OCI-M2 (cell line): ENCODE measurements at regions not wholly inside any gene's neighbourhood (a gene's known extent, or its start where the extent isn't known, plus 50 kb on each side); places are given as distances from the start of the nearest gene placed in this dataset.
"Not testable (repeated sequence)": the region's sequence is repeated elsewhere in the genome, so short reads cannot be mapped to it uniquely, and the experiment has no call there.

Experiments used
- DNase-seq: peaks from one replicate; lab custom pipeline; 2025; ENCODE audit not compliant: unreplicated experiment; lab: John Stamatoyannopoulos, UW

DNA sequence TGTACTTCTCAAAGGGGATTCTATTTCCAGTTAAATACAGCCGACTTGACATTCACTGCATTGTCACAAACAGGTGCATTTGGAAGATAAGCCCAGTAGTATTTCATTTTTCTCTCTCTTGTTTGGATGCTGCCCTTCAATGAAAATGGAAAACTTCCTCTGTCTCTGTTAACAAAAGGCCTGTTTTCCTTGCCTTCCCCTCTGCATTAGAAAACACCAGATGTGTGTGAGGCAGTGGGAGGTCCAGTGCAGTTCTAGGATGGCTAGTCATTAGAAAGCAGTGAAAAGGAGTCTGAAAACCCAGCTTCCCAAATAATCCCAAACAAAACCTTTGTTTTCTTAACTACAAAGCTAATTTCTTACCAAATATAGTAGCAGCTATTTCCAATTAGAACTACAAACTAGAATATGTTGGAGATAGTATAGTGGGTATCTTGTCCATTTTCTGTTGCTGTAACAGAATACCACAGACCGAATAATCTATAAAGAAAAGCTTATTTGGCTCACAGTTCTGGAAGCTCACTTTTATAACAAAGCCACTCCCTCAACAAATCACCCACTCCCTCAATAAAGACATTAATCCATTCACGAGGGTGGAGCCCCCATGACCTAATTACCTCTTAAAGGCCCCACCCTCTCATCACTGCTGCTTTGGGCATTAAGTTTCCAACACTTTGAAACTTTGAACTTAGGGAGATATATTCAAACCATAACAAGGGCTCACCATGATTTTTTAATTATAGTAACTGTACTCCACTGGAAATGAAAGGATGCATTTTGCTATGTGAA is 452.1 kb upstream of the RPS6KA3 start:
- DNase-seq: no peak

DNA sequence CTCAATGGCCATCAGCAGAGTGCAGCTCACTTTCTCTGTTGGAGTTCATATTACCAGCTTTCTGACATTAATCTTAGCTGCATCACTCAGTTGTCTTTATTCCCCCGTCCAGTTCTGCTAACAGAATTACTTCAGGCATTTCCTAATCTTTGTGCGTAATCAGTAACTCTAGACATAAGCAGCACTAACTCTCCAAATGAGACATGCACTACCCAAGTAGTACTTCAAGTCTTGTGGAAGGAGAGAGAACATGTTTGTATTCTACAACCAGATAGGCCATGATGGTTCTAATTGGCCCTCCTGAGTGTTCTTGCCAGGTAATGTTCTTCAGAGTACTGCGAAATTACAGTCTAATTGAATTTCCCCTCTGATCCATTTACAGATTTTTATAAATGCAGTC is 448.5 kb upstream of the RPS6KA3 start:
- no peak for DNase-seq

DNA sequence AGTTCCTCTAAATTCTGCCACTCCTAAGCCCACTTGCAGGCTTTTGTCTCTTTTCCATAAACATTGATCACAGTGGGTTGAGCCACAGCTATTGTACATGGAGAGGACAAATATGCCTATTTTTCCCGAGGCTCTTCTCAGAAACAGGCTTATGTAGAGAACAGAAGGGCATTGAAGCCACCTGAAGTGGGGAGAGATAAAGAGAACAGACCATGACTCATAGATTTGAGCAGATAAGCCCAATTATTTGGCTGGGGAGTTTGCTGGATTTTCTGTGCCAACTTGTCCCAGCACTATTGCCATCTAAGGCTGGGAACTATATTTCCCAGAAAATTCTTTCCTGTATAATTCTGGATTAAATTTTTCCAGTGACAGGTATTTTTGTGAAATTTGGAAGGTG is 446.1 kb upstream of the RPS6KA3 start:
- no peak for DNase-seq

DNA sequence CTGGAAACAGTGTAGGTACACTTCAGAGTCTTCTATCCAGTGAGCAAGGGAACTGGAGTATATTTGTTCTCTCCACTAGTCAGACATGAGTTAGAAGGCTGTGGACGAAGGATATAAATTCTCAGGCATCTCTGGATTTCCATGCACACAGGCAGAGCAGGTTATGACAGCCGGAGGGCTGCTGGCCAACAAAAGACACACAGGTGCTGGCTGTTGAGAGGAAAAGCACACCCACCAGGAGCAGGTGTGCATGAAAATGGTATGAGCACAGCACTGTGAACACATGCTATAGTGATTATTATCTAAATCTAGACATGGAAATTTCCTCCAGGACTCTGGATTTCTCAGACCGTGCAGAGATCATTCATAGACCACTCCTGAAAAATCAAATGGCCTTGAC is 444.7 kb upstream of the RPS6KA3 start:
- no peak for DNase-seq

DNA sequence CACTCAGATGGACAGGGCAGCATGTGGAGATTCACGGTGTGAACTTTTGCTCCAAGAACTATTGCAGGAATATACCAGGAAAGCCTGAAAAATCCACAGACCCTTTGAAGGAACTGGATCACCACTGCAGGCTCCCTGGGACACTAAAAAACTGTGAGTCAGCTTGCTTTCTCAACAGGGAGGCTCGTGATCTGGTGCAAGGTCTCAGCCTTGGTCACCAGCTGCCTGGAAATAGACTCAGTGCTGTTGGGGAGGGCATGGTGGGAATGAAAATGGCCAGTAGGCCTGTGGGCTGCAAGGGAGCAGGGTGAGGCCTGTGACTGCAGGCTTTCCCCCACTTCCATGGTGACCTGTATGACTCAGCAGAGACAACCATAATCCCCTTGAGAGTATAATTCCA is 426.4 kb upstream of the RPS6KA3 start:
- no peak for DNase-seq

DNA sequence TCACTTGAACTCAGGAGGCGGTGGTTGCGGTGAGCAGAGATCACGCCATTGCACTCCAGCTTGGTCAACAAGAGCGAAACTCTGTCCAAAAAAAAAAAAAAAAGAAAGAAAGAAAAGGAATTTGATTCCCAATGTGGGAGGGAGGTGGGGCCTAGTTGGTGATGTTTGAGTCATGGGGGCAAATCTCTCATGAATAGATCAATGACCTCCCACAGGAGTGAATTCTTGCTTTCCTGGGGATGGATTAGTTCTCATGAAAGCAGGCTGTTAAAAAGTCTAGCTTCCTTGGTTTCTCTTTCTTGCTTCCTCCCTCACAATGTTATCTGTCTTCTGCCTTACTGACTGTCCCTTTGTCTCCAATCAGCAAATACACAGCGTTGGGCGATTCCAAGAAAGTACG is 419.5 kb upstream of the RPS6KA3 start:
- no peak for DNase-seq

DNA sequence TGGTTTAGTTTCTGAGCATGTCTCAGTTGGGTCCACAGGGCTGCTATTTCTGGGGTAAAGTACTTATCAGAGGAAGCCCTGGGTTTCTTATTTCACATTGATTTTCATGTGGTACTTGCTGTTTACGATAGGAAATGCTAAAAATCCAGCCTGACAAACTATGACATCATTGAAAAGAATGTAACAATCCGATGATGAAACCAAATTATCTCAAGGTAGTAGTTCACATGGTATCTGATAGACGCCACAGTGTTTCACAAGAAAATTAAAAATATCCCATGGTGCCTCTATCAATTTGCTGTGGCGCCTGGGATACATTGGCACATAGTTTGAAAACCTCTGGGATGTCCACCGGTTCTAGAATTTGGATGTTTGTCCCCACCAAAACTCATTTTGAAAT is 418.9 kb upstream of the RPS6KA3 start:
- DNase-seq: no peak

DNA sequence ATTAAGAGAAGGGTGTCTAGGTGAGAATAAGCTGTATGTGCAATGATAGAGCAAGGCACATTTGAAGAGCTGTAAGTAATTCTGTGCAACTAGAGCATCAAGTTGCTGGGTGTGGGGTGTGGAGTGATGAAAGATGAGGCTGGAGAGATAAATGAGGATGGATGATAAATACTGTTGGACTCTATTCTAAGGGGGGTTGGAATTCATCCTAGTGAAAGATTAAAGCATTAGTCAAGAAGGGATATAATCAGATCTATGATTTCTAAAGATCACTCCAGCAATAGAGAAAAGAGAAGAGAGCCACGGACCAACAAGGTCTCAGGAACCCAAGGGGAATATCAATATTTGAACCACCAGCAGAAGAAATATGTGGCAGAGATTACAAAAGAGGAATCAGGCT is 415.0 kb upstream of the RPS6KA3 start:
- DNase-seq: no peak

DNA sequence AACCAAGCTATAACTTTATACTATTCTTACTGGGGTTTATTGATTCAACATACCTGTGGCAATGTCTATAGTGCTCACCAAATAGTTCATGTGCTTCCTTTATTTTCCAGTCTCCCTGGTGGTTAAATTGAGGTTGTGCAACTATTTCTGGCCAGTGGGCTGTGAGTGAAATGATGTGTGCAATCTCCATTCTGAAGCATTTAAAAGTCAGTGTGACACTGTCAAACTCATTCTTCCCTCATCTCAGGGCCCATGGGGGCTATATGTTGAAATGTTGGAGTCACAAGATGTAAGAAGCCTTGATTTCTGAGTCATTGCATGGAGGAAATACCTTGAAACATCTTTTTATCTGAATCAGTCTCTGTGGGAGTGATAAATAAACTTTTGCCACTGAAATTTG is 414.3 kb upstream of the RPS6KA3 start:
- DNase-seq: no peak

DNA sequence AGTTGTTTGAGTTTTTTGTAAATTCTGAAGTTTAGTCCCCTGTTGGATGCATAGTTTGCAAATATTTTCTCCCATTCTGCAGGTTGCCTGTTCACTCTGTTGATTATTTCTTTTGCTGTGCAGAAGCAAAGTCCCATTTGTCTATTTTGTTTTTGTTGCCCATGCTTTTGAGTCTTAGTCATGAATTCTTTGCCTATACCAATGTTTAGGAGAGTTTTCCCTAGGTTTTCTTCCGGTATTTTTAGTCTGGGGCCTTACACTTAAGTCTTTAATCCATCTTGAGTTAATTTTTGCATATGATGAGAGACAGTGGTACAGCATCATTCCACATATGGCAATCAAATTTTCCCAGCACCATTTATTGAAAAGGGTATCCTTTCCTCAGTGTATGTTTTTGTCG is 405.8 kb upstream of the RPS6KA3 start:
- DNase-seq: no peak

DNA sequence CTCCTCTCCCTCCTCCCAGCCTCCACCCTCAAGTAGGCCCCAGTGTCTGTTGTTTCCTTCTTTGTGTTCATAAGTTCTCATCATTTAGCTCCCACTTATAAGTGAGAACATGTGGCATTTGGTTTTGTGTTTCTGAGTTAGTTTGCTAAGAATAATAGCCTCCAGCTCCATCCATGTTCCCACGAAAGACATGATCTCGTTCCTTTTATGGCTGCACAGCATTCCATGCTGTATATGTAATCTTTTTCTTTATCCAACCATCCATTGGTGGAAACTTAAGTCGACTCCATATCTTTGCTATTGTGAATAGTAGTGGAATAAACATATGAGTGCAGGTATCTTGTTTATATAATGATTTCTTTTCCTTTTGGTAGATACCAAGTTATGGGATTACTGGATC is 405.0 kb upstream of the RPS6KA3 start:
- not testable (repeated sequence) for DNase-seq

DNA sequence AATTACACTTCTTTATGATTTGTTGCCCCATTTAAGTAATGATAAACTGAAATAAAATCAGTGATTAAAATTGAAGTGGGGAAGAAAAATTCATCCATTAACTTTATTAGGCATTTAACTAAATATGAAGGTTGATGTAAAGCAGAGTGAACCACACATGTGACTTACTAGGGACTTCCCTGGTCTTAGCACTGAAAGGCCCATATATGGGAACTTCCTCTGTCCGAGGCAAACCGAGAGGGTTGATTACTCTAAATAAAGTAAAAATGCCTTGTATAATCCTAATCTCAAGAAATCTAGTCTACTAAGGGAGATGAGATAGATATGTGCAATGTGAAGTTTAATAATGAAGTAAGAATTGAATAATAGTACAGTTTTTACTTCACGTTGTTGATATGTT is 403.9 kb upstream of the RPS6KA3 start:
- no peak for DNase-seq

DNA sequence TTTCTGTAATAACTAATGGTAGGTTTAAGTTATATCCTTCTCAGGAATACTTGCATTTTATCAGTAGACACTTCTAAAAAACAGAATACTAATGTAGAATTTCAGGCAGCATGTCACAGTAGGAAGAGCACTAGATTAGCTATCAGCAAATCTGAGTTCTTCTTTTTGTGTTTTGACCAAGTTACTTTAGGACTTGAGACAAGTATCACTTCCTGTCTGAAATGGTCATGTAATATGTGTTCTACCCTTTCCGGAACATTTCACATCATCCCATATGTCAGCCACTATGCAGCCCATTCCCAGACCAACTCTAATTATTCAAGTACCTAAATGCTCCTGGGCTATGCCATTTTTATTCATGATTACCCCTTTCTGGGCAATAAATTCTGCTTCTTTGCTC is 401.8 kb upstream of the RPS6KA3 start:
- DNase-seq: no peak

DNA sequence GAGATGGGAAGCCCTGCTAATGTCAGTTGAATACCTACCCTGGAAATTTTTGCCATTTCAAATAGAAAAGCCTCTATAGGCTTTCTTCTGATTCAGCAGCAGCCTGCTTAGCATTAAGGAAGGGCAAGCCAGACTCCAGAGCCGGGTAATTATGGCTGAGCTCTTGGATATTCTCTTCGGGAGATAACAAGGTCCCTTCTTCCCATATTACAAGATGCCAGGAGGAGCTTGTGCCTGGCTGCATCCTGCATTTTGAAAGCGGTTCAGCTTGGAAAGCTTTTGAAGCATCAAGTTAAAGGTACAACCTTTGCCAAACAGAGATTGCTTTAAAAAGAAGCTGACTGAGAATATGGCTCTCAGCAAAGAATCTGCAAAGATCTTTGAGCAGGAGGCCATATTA is 399.6 kb upstream of the RPS6KA3 start:
- no peak for DNase-seq

DNA sequence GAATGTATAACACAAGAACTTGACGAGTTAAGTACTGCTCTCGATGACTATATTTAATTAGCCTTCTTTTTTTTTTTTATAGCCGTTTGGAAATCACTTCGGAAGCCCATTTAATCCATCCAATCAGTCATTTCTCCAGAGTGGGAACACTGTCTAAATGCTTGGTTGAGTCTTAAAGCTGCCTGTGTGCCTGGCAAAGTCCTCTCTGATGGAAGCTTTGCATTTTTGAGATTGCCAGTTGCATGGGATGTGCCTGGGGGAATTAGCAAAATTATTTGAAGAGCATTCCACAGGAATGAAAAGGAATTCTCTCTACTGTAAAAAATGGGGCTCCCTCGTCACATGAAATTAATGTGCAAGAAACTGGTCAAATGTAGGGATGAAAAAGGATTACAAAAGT is 398.8 kb upstream of the RPS6KA3 start:
- DNase-seq: no peak

DNA sequence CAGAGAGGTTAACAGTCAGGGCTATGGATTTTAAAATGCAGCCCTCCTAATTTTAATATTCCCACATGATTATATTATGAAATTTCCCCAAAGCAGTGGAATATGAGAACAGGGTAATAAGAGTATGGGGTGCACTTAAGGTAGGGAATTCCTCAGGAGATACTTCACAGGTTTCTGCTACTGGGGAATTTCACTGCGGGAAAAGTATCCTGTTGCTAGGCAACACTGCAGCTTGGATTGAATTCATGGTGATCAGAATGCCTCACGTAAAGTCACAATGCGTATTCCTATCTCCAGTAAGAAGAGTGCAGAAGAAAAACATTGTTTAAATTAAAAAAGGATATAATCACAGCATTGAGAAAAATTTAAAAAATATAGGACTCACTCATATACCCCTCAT is 398.1 kb upstream of the RPS6KA3 start:
- DNase-seq: no peak

DNA sequence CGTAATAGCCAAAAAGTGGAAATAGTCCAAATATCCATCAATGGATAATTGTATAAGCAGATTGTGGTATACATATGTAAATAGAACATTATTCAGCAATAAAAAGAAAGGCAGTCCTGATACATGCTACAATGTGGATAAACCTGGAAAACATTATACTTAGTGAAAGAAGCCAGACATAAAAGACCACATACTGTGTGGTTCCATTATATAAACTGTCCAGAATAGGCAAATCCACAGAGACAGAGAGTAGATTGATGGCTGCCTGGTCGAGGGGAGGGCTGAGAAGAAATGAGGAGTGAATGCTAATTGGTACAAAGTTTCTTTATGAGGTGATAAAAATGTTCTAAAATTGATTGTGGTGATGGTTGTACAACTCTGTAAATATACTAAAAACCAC is 397.4 kb upstream of the RPS6KA3 start:
- no peak for DNase-seq

DNA sequence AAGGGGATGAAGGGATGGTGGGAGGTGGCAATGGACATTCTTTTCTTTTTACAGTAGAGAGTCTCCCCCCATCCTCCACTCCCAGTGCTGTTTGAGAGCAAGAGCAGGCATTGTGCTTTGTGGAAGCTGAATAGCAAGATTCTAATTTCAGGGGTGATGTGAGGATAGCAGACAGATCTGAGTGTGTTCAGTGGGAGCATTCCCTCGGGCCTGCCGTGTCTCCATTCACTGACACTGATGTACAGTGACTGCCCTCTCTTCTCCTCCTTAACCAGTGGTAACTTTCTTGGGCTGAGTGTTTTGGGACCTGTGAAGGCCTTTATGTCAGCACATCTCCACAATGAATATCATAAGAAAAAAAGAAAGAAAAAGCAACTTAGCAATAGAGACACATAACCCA is 396.6 kb upstream of the RPS6KA3 start:
- DNase-seq: no peak

DNA sequence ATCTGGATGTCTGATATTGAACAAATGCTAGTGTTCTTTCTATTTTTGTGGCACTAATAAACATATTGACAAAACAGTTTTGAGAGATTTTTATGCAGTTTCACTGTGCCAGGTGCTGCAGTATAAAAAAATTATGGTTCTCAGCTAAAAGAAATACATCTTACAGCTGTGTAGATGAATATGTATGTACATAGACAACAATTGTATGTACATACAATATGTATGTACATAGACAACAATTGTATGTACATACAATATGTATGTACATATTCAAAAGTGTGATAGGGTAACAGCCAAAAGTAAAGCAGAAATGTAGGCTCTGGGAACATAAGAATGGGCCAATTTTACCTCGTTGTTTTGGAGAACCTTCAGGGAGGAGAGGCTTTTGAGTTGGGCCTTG is 390.0 kb upstream of the RPS6KA3 start:
- no peak for DNase-seq

DNA sequence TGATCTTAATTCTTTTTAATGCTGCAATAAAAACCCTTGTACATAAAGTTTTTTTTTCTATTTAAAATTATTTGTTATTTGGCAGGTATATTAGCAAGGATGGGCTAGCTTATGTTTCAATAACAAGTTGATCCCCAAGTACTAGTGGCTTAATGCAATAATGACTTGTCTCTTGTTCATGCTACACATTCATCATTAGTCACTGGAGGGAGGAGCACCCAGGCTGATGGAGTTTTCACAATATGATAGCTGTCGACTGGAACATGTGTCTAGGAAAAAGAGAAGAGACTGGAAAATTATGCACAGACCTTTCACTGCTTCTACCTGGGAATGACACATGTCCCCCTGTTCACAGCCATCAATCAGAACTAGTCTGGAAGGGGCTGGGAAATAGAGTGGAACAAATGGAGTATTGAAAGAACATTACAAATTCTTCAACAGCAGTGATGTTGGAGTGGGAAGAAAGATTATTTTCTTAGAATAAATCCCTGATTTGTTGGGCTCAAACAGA is 387.9 kb upstream of the RPS6KA3 start:
- DNase-seq: no peak

DNA sequence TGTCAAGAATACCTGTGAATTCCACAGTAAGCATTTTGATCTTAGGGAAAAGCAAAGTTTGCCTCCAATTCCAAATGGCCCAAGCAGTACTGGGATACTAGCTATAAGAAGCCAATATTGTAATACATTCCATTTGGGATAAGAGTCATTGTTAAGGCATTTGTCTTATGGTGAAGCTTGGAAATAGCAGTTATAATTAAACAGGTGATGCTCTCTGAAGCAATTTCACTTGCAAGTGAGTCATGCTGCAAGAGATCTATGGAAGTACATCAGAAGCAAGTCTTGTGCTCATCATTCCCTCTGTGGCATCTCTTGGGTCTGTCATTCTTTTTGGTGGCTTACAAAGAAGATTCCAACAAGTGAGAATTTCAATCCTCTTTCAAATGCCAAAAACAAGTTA is 386.4 kb upstream of the RPS6KA3 start:
- DNase-seq: no peak

DNA sequence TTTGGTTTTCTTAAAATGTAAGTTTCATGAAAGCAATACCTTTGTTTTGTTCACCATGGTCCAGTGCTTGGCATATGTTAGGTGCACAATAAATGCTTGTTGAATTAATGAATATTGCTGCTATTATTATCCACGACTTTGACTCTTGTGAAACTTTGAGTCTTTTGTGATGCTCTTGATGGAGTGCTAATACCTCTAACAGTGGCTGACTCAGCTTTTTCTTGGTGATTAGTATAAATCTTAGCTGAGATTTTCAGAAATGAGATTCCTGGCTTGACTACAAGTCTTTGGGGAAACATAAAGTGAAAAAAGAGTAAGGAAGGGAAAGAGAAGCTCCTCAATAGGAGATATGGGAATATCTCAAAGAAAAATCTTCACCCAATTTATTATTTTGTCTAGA is 375.2 kb upstream of the RPS6KA3 start:
- no peak for DNase-seq

DNA sequence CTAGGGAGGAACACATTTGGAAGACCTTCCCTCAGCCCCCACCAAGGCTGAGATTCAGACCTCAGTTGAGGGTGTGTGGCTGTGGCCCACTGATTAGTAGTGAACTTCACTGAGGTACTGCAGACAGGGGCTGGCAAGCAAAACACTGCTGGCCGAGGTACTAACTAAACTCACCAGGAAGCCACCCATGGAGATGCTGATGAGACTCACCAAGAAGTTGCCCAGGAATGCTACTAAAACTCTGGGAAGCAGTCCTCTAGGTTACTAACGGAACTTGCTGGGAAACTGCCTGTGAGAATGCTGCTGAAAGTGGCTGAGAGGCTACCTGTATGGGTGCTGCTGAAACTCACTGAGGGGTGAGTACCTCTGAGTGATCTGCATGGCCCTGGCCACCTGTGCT is 372.4 kb upstream of the RPS6KA3 start:
- DNase-seq: no peak
